Breast epithelium (tissue), 4 donors: ENCODE measurements at regions not wholly inside any gene's neighbourhood (a gene's known extent, or its start where the extent isn't known, plus 50 kb on each side); places are given as distances from the start of the nearest gene placed in this dataset.

Source experiments
- DNase-seq, 2 donors: peaks; one replicate each; pipeline ENCODE4 v3.0.0-alpha.2; 2019; ENCODE audit warnings: low spot score in 2 of 2
- H3K27ac ChIP-seq, 2 donors: fragments of 200-600 bp; sonication (generic) in 1 of 2; one replicate each; pipeline ENCODE4 v1.5.1; 2016 to 2019; ENCODE audit warnings: mild to moderate bottlenecking in 1 of 2
- H3K27me3 ChIP-seq, 2 donors: fragments of 200-600 bp; sonication (generic) in 1 of 2; one replicate each; pipeline versions ENCODE4 v1.5.1 to v1.6.0; 2017 to 2019; ENCODE audit warnings: control low read depth in 1 of 2, mild to moderate bottlenecking in 1 of 2
- H3K36me3 ChIP-seq: fragments of 200-600 bp; one replicate; pipeline ENCODE4 v1.5.1; 2019
- H3K4me1 ChIP-seq, 2 donors: fragments of 200-600 bp; sonication (generic); one replicate each; pipeline ENCODE4 v1.5.1; 2016 to 2019; ENCODE audit warnings: control low read depth in 1 of 2
- H3K4me3 ChIP-seq, 3 donors: fragments of 200-600 bp; sonication (generic); 1 replicate in 2 of 3; 2 replicates in 1 of 3; pipeline ENCODE4 v1.5.1; 2016 to 2019; ENCODE audit warnings: mild to moderate bottlenecking in 3 of 3, moderate library complexity in 2 of 3
- H3K9me3 ChIP-seq, 2 donors: fragments of 200-600 bp; sonication (generic) in 1 of 2; one replicate each; pipeline ENCODE4 v1.5.1; 2016 to 2019; ENCODE audit warnings: control low read depth in 1 of 2
- CTCF ChIP-seq, 3 donors: fragments of 450-650 bp; IDR thresholded peaks; one replicate each; pipeline ENCODE4 v1.5.1; 2016 to 2017; ENCODE audit warnings: antibody characterized with exemption in 3 of 3, mild to moderate bottlenecking in 3 of 3, moderate library complexity in 3 of 3
- POLR2A ChIP-seq: fragments of 450-650 bp; IDR thresholded peaks from one replicate; pipeline ENCODE4 v1.6.1; 2016; ENCODE audit warnings: antibody characterized with exemption, mild to moderate bottlenecking, moderate library complexity
- POLR2AphosphoS5 ChIP-seq, 3 donors: sonication (generic); formaldehyde crosslinking; IDR thresholded peaks; one replicate each; pipeline ENCODE4 v1.6.1; 2017; ENCODE audit warnings: antibody characterized with exemption in 3 of 3
- intact Hi-C: fragments of 100-400 bp; cut with DNase I; formaldehyde crosslinking; loops from one replicate; pipeline ENCODE4 v1.15.1; 2023; ENCODE audit warnings: low total_unique reads

GRCh38 chr16:85422196-85422631 lies 190.9 kb upstream of the GSE1 start:
- Histone ChIP-seq H3K27me3 (no peaks in the 10 kb centered on the region), H3K4me1 (no peaks in the 10 kb centered on the region), H3K9me3 (no peaks in the 10 kb centered on the region), H3K36me3 (no peaks in the 10 kb centered on the region), H3K27ac (no peak overlapping the region), H3K4me3 (no peak overlapping the region)
- TF ChIP-seq POLR2A (no peak), CTCF (IDR thresholded peaks at IDR 0.05) (no peak), POLR2AphosphoS5 (IDR thresholded peaks at IDR 0.05) (no peak)
- intact Hi-C loops: no loop called here
- DNase-seq: no peak

GRCh38 chr16:85422632-85423550 lies 190.2 kb upstream of the GSE1 start:
- no peaks in the 10 kb centered on the region for H3K27me3 ChIP-seq
- H3K27ac ChIP-seq: no peak overlapping the region
- H3K4me1 ChIP-seq: no peaks in the 10 kb centered on the region
- no peak for DNase-seq
- no peak overlapping the region for H3K4me3 ChIP-seq
- H3K9me3 ChIP-seq: no peaks in the 10 kb centered on the region
- intact Hi-C loops: no loop called here
- TF ChIP-seq CTCF (IDR thresholded peaks at IDR 0.05) (no peak), POLR2AphosphoS5 (IDR thresholded peaks at IDR 0.05) (no peak), POLR2A (no peak)
- H3K36me3 ChIP-seq: no peaks in the 10 kb centered on the region

GRCh38 chr16:85423631-85424030 lies 189.5 kb upstream of the GSE1 start:
- TF ChIP-seq CTCF (IDR thresholded peaks at IDR 0.05): no peak
- TF ChIP-seq POLR2A: no peak
- no peak for TF ChIP-seq POLR2AphosphoS5 (IDR thresholded peaks at IDR 0.05)
- Histone ChIP-seq H3K36me3 (no peaks in the 10 kb centered on the region), H3K4me1 (no peaks in the 10 kb centered on the region), H3K27ac (no peak overlapping the region), H3K27me3 (no peaks in the 10 kb centered on the region), H3K4me3 (no peak overlapping the region), H3K9me3 (no peaks in the 10 kb centered on the region)
- DNase-seq: no peak
- intact Hi-C loops: no loop called here

GRCh38 chr16:85424260-85425073 lies 188.7 kb upstream of the GSE1 start:
- Histone ChIP-seq H3K4me1 (no peaks in the 10 kb centered on the region), H3K9me3 (no peaks in the 10 kb centered on the region), H3K4me3 (no peak overlapping the region), H3K27ac (no peak overlapping the region), H3K36me3 (no peaks in the 10 kb centered on the region), H3K27me3 (no peaks in the 10 kb centered on the region)
- TF ChIP-seq POLR2A (no peak), CTCF (IDR thresholded peaks at IDR 0.05) (no peak), POLR2AphosphoS5 (IDR thresholded peaks at IDR 0.05) (no peak)
- intact Hi-C loops: no loop called here
- DNase-seq: no peak
